GM04504 (cell line): ENCODE measurements at regions not wholly inside any gene's neighbourhood (a gene's known extent, or its start where the extent isn't known, plus 50 kb on each side); places are given as distances from the start of the nearest gene placed in this dataset.
"Not testable (repeated sequence)": the region's sequence is repeated elsewhere in the genome, so short reads cannot be mapped to it uniquely, and the experiment has no call there.

Source experiments
- DNase-seq: peaks from one replicate; pipeline ENCODE4 v3.0.0-alpha.2; 2012; ENCODE audit warnings: low read depth

- no peak for DNase-seq
Observed at GRCh38 chr4:187666697-187667494, 328.7 kb upstream of the ZFP42 start.

- DNase-seq: no peak
Observed at GRCh38 chr4:187668526-187669082, 327.0 kb upstream of the ZFP42 start.

GRCh38 chr4:187671521-187671920 lies 324.1 kb upstream of the ZFP42 start:
- not testable (repeated sequence) for DNase-seq

- DNase-seq: not testable (repeated sequence)
Observed at GRCh38 chr4:187671958-187672357, 323.6 kb upstream of the ZFP42 start.

GRCh38 chr4:187672526-187672925 lies 323.0 kb upstream of the ZFP42 start:
- not testable (repeated sequence) for DNase-seq

GRCh38 chr4:187679450-187679849 lies 316.1 kb upstream of the ZFP42 start:
- no peak for DNase-seq

GRCh38 chr4:187685247-187685646 lies 310.3 kb upstream of the ZFP42 start:
- no peak for DNase-seq

- no peak for DNase-seq
Observed at GRCh38 chr4:187687697-187688096, 307.9 kb upstream of the ZFP42 start.

GRCh38 chr4:187692626-187693025 lies 302.9 kb upstream of the ZFP42 start:
- DNase-seq: no peak

- DNase-seq: not testable (repeated sequence)
Observed at GRCh38 chr4:187695531-187695930, 300.0 kb upstream of the ZFP42 start.

GRCh38 chr4:187711586-187711985 lies 284.0 kb upstream of the ZFP42 start:
- DNase-seq: no peak

GRCh38 chr4:187714957-187715356 lies 280.6 kb upstream of the ZFP42 start:
- no peak for DNase-seq

GRCh38 chr4:187715466-187715865 lies 280.1 kb upstream of the ZFP42 start:
- no peak for DNase-seq

GRCh38 chr4:187724456-187724855 lies 271.1 kb upstream of the ZFP42 start:
- DNase-seq: no peak

GRCh38 chr4:187726485-187726884 lies 269.1 kb upstream of the ZFP42 start:
- no peak for DNase-seq

- no peak for DNase-seq
Observed at GRCh38 chr4:187732524-187732923, 263.0 kb upstream of the ZFP42 start.

GRCh38 chr4:187739771-187740170 lies 255.8 kb upstream of the ZFP42 start:
- DNase-seq: no peak

- no peak for DNase-seq
Observed at GRCh38 chr4:187744911-187745310, 250.7 kb upstream of the ZFP42 start.

- DNase-seq: not testable (repeated sequence)
Observed at GRCh38 chr4:187750652-187751051, 244.9 kb upstream of the ZFP42 start.

GRCh38 chr4:187767158-187767557 lies 228.4 kb upstream of the ZFP42 start:
- DNase-seq: no peak

- DNase-seq: no peak
Observed at GRCh38 chr4:187767687-187768086, 227.9 kb upstream of the ZFP42 start.

GRCh38 chr4:187770345-187770744 lies 225.2 kb upstream of the ZFP42 start:
- DNase-seq: no peak

- no peak for DNase-seq
Observed at GRCh38 chr4:187777954-187778353, 217.6 kb upstream of the ZFP42 start.

- no peak for DNase-seq
Observed at GRCh38 chr4:187780070-187780469, 215.5 kb upstream of the ZFP42 start.
